ENCODE measurements at regions not wholly inside any gene's neighbourhood (a gene's known extent, or its start where the extent isn't known, plus 50 kb on each side); places are given as distances from the start of the nearest gene placed in this dataset.

GRCh38 chr20:6665621-6666355 is 101.7 kb upstream of the BMP2 start:
- in situ Hi-C loops (cut with HindIII; ENCODE audit: extremely low pct_ligation_motif_present, low pct_unique_long_range_greater_than_20kb): no loop called here
- H3K4me2 ChIP-seq (ENCODE audit: low read depth, low read length): no peak overlapping the region
- DNase-seq (ENCODE audit: low spot score): peak; percentile 10
- WGBS (ENCODE audit: low lambda C conversion rate): 8% methylated on average over 5 of the region's 5 CpGs
- H3K4me1 ChIP-seq (ENCODE audit: insufficient read depth, low read length): no peaks in the 10 kb centered on the region
- no peak overlapping the region for H3K9ac ChIP-seq (ENCODE audit: insufficient read depth, low read depth, low read length)
- peak; percentile 31; the same call in 1 of the 3 replicates for ATAC-seq
- CTCF ChIA-PET (ENCODE audit: low intra/inter-chr PET ratio, low total read pairs): no interaction called here
- BruUV-seq (replicated peaks): no TSS peak
- TF ChIP-seq NONO (IDR thresholded peaks at IDR 0.05) (0 out of 2 replicates have a peak, but pooled peaks have one; percentile 22), NONO (CRISPR knock-in tag; conservative IDR thresholded peaks at IDR 0.05) (no peak), SSRP1 (CRISPR knock-in tag; IDR thresholded peaks at IDR 0.05) (no peak), JUN (CRISPR knock-in tag; IDR thresholded peaks at IDR 0.05) (peak; percentile 55; the same call in 1 of the 2 replicates), MXI1 (IDR thresholded peaks at IDR 0.05; ENCODE audit: borderline replicate concordance, low read depth, low read length) (no peak)
- TF ChIP-seq, protein P1, sequence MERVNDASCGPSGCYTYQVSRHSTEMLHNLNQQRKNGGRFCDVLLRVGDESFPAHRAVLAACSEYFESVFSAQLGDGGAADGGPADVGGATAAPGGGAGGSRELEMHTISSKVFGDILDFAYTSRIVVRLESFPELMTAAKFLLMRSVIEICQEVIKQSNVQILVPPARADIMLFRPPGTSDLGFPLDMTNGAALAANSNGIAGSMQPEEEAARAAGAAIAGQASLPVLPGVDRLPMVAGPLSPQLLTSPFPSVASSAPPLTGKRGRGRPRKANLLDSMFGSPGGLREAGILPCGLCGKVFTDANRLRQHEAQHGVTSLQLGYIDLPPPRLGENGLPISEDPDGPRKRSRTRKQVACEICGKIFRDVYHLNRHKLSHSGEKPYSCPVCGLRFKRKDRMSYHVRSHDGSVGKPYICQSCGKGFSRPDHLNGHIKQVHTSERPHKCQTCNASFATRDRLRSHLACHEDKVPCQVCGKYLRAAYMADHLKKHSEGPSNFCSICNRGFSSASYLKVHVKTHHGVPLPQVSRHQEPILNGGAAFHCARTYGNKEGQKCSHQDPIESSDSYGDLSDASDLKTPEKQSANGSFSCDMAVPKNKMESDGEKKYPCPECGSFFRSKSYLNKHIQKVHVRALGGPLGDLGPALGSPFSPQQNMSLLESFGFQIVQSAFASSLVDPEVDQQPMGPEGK (CRISPR knock-in tag; IDR thresholded peaks at IDR 0.05): no peak
- intact Hi-C loops (cut with micrococcal nuclease; ENCODE audit: unreplicated experiment): no loop called here
- no peak for FAIRE-seq
- no peaks in the 10 kb centered on the region for H4K20me1 ChIP-seq (ENCODE audit: insufficient read depth, low read length)
- H3K36me3 ChIP-seq (replicated peaks in 1 of 2; ENCODE audit: control insufficient read depth in 1 of 2, insufficient read depth in 2 of 2, low read length in 2 of 2): no peaks in the 10 kb centered on the region
- POLR2A ChIA-PET: no interaction called here
- no peaks in the 10 kb centered on the region for H3K9me3 ChIP-seq (ENCODE audit: low read length)
- no peak overlapping the region for H3K4me3 ChIP-seq (replicated peaks in 1 of 3; ENCODE audit: insufficient read depth in 1 of 3, low read depth in 2 of 3, low read length in 3 of 3)
- H2AFZ ChIP-seq (ENCODE audit: low read length): no peak overlapping the region
- H3K27me3 ChIP-seq (ENCODE audit: control insufficient read depth in 1 of 2, insufficient read depth in 2 of 2, low read length in 2 of 2): no peaks in the 10 kb centered on the region
- no peak overlapping the region for H3K27ac ChIP-seq (ENCODE audit: extremely low read length, insufficient read depth, low read length)
- H3K79me2 ChIP-seq (ENCODE audit: insufficient read depth, low read length): no peaks in the 10 kb centered on the region

DNA sequence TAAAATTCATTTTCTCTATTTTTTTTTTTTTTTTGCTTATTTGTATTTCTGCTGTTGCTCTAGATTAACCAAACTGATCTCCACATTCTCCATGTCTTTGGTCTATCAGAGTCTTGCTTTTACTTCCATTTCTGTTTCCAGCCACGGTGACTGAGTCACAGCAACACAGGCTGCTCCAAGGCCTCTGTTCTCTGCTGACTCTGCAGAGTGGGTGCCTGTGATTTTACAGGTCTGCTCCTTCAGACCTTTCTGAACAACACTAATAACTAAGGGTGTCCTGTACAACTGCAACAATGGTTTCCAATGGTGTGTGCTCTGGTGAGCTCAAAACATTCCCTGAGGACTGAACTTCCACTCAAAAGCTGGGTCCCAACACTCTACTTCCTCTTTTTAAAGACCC is 102.3 kb upstream of the BMP2 start:
- no peak for FAIRE-seq
- no peak for ATAC-seq
- Histone ChIP-seq H3K4me3 (replicated peaks in 1 of 3; ENCODE audit: insufficient read depth in 1 of 3, low read depth in 2 of 3, low read length in 3 of 3) (no peak overlapping the region), H2AFZ (ENCODE audit: low read length) (no peak overlapping the region), H3K4me1 (ENCODE audit: insufficient read depth, low read length) (no peaks in the 10 kb centered on the region), H3K9me3 (ENCODE audit: low read length) (no peaks in the 10 kb centered on the region), H3K27ac (ENCODE audit: extremely low read length, insufficient read depth, low read length) (no peak overlapping the region), H3K36me3 (replicated peaks in 1 of 2; ENCODE audit: control insufficient read depth in 1 of 2, insufficient read depth in 2 of 2, low read length in 2 of 2) (no peaks in the 10 kb centered on the region), H4K20me1 (ENCODE audit: insufficient read depth, low read length) (no peaks in the 10 kb centered on the region), H3K79me2 (ENCODE audit: insufficient read depth, low read length) (no peaks in the 10 kb centered on the region), H3K4me2 (ENCODE audit: low read depth, low read length) (no peak overlapping the region), H3K9ac (ENCODE audit: insufficient read depth, low read depth, low read length) (no peak overlapping the region), H3K27me3 (ENCODE audit: control insufficient read depth in 1 of 2, insufficient read depth in 2 of 2, low read length in 2 of 2) (no peaks in the 10 kb centered on the region)
- WGBS (ENCODE audit: low lambda C conversion rate): 11% methylated on average over 1 of the region's 1 CpG
- ChIA-PET POLR2A (no interaction called here), CTCF (ENCODE audit: low intra/inter-chr PET ratio, low total read pairs) (no interaction called here)
- TF ChIP-seq, protein P2, sequence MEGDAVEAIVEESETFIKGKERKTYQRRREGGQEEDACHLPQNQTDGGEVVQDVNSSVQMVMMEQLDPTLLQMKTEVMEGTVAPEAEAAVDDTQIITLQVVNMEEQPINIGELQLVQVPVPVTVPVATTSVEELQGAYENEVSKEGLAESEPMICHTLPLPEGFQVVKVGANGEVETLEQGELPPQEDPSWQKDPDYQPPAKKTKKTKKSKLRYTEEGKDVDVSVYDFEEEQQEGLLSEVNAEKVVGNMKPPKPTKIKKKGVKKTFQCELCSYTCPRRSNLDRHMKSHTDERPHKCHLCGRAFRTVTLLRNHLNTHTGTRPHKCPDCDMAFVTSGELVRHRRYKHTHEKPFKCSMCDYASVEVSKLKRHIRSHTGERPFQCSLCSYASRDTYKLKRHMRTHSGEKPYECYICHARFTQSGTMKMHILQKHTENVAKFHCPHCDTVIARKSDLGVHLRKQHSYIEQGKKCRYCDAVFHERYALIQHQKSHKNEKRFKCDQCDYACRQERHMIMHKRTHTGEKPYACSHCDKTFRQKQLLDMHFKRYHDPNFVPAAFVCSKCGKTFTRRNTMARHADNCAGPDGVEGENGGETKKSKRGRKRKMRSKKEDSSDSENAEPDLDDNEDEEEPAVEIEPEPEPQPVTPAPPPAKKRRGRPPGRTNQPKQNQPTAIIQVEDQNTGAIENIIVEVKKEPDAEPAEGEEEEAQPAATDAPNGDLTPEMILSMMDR (CRISPR knock-in tag; IDR thresholded peaks at IDR 0.05): no peak
- TF ChIP-seq MAFK (conservative IDR thresholded peaks at IDR 0.05 in 1 of 2, IDR thresholded peaks at IDR 0.05 in 1 of 2; ENCODE audit: low read length in 2 of 2): 0 out of 4 replicates have a peak, but pooled peaks of 1 of the 2 experiments have one; percentile 1
- no TSS peak for BruUV-seq (replicated peaks)
- intact Hi-C loops (cut with micrococcal nuclease; ENCODE audit: unreplicated experiment) (no loop called here), in situ Hi-C loops (cut with HindIII; ENCODE audit: extremely low pct_ligation_motif_present, low pct_unique_long_range_greater_than_20kb) (no loop called here)
- DNase-seq (ENCODE audit: low spot score): no peak
